Thyroid gland (tissue), 4 donors: ENCODE measurements at regions not wholly inside any gene's neighbourhood (a gene's known extent, or its start where the extent isn't known, plus 50 kb on each side); places are given as distances from the start of the nearest gene placed in this dataset.

Experiments
- POLR2A ChIP-seq, 2 donors: fragments of 450-650 bp; IDR thresholded peaks; one replicate each; pipeline ENCODE4 v1.6.1; 2017; ENCODE audit warnings: antibody characterized with exemption in 2 of 2, mild to moderate bottlenecking in 2 of 2, moderate library complexity in 1 of 2
- TF ChIP-seq, protein P1 (sequence below), 6 experiments: fragments of 200-600 bp in 3 of 6; fragments of 450-650 bp in 3 of 6; sonication (generic) in 3 of 6; IDR thresholded peaks; one replicate each; pipeline ENCODE4 v1.5.1; 2016 to 2019; ENCODE audit warnings: antibody characterized with exemption in 6 of 6, mild to moderate bottlenecking in 2 of 6, inconsistent platforms in 1 of 6, moderate library complexity in 1 of 6

DNA sequence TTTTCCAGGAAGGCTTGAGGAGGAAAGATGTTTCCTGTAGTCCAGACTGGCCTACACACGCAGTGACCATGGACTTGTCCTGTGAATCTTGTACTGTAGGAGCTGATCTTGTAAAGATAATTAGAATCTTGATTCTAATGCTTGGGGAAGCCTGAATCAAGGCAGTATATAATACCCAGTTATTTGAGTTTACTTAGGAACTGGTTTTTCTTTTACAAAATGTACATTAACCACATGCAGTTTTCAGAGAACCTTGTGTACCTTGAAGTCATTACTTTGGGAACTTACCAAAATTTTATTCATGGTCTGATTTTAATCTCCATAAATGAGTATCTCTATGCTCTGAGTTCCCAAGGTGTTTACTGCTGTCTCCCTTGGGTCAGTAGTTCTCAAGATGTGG is 439.9 kb upstream of the AZI2 start:
- no peak for TF ChIP-seq POLR2A (IDR thresholded peaks at IDR 0.05)
- TF ChIP-seq, protein P1, sequence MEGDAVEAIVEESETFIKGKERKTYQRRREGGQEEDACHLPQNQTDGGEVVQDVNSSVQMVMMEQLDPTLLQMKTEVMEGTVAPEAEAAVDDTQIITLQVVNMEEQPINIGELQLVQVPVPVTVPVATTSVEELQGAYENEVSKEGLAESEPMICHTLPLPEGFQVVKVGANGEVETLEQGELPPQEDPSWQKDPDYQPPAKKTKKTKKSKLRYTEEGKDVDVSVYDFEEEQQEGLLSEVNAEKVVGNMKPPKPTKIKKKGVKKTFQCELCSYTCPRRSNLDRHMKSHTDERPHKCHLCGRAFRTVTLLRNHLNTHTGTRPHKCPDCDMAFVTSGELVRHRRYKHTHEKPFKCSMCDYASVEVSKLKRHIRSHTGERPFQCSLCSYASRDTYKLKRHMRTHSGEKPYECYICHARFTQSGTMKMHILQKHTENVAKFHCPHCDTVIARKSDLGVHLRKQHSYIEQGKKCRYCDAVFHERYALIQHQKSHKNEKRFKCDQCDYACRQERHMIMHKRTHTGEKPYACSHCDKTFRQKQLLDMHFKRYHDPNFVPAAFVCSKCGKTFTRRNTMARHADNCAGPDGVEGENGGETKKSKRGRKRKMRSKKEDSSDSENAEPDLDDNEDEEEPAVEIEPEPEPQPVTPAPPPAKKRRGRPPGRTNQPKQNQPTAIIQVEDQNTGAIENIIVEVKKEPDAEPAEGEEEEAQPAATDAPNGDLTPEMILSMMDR (IDR thresholded peaks at IDR 0.05): no peak
